Loucy (cell line): ENCODE measurements at regions not wholly inside any gene's neighbourhood (a gene's known extent, or its start where the extent isn't known, plus 50 kb on each side); places are given as distances from the start of the nearest gene placed in this dataset.

ENCODE experiments used
- EZH2phosphoT487 ChIP-seq: fragments of 200-600 bp; IDR thresholded peaks from 2 replicates; pipeline ENCODE4 v1.6.1; 2018; ENCODE audit warnings: antibody characterized with exemption, mild to moderate bottlenecking, moderate library complexity, borderline replicate concordance
- TF ChIP-seq, protein P1 (sequence below): fragments of 200-600 bp; sonication (generic); conservative IDR thresholded peaks from 2 replicates; pipeline ENCODE4 v1.5.1; 2014; ENCODE audit warnings: mild to moderate bottlenecking, antibody characterized with exemption, low read length

DNA sequence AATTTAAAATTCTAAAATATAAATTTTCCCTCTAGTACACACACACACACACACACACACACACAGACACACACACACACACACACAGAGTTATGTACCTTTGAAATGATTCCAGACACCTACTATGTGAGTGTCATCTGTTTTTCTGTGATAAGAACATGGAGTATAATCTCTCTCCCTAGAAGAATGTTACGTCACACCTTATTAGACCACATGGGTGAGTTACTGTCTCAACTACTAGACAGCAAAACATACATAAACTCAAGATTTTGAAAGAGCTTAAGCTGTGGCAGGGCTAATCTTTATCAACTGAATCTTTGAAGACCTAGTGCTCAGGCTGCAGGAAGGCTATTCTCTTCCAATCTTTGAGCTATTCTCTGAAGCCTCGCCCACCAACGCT, 385.9 kb upstream of the BCHE start:
- TF ChIP-seq, protein P1, sequence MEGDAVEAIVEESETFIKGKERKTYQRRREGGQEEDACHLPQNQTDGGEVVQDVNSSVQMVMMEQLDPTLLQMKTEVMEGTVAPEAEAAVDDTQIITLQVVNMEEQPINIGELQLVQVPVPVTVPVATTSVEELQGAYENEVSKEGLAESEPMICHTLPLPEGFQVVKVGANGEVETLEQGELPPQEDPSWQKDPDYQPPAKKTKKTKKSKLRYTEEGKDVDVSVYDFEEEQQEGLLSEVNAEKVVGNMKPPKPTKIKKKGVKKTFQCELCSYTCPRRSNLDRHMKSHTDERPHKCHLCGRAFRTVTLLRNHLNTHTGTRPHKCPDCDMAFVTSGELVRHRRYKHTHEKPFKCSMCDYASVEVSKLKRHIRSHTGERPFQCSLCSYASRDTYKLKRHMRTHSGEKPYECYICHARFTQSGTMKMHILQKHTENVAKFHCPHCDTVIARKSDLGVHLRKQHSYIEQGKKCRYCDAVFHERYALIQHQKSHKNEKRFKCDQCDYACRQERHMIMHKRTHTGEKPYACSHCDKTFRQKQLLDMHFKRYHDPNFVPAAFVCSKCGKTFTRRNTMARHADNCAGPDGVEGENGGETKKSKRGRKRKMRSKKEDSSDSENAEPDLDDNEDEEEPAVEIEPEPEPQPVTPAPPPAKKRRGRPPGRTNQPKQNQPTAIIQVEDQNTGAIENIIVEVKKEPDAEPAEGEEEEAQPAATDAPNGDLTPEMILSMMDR: no peak
- TF ChIP-seq EZH2phosphoT487: no peak
